ENCODE measurements at regions not wholly inside any gene's neighbourhood (a gene's known extent, or its start where the extent isn't known, plus 50 kb on each side); places are given as distances from the start of the nearest gene placed in this dataset.

GRCh38 chr7:131111081-131111576 lies 216.5 kb upstream of the MKLN1 start:
- Mint-ChIP-seq H3K27me3 (no peaks in the 10 kb centered on the region), H3K4me3 (peak overlapping the region; percentile 85), H3K9me3 (ENCODE audit: insufficient read depth) (no peaks in the 10 kb centered on the region), H3K4me1 (peaks cover 49% of the 10 kb centered on the region), H3K27ac (peak overlapping the region; percentile 89)
- TF ChIP-seq CTCF (IDR thresholded peaks at IDR 0.05): no peak
- H3K36me3 ChIP-seq (replicated peaks in 1 of 2; ENCODE audit: control extremely low read depth in 1 of 2, control insufficient read depth in 1 of 2, extremely low read depth in 1 of 2, insufficient read depth in 2 of 2, low read length in 1 of 2): no peaks in the 10 kb centered on the region
- ChIA-PET CTCF (interaction anchor here (0.7 to 3.6 kb wide), 4 partner anchors 11 to 192 kb away, joined by 3 to 20 read pairs (median 3); no protein-coding TSS in a partner anchor), POLR2A (interaction anchor here (9.3 kb wide), 1 partner anchor 12 kb away, joined by 104 read pairs; no protein-coding TSS in a partner anchor)
- peak overlapping the region; percentile 16 to 58 (median 42) for H3K4me3 ChIP-seq (ENCODE audit: control extremely low read depth in 1 of 5, extremely low read depth in 1 of 5, insufficient read depth in 1 of 5, low read depth in 2 of 5, low read length in 4 of 5)
- no peaks in the 10 kb centered on the region for H3K27me3 ChIP-seq (replicated peaks in 1 of 4; ENCODE audit: control extremely low read depth in 1 of 4, control insufficient read depth in 3 of 4, insufficient read depth in 4 of 4, low read length in 3 of 4)
- peak; percentile 5 for ATAC-seq (ENCODE audit: low read depth)
- no peaks in the 10 kb centered on the region for H3K9me3 ChIP-seq (ENCODE audit: control extremely low read depth in 1 of 3, control insufficient read depth in 2 of 3, insufficient read depth in 1 of 3, low read length in 2 of 3)
- peaks cover 36% of the 10 kb centered on the region for H3K79me2 ChIP-seq (ENCODE audit: control insufficient read depth, insufficient read depth, low read length)
- intact Hi-C loops (cut with micrococcal nuclease): loop anchor here (1.0 kb wide), 1 partner anchor 77 kb away; no protein-coding TSS in a partner anchor
- peak overlapping the region in 1 of 2 donors; percentile 35 for H3K27ac ChIP-seq (ENCODE audit: low read length in 2 of 2)
- H3K4me2 ChIP-seq (replicated peaks; ENCODE audit: low read depth, low read length, poor library complexity, severe bottlenecking): peak overlapping the region; percentile 95
- H3K4me1 ChIP-seq (ENCODE audit: control insufficient read depth in 2 of 2, insufficient read depth in 2 of 2, low read length in 2 of 2): peaks cover 45 to 47% of the 10 kb centered on the region in 2 donors
- no peak overlapping the region for H2AFZ ChIP-seq (ENCODE audit: insufficient read depth, low read depth, low read length, poor library complexity, severe bottlenecking)
- 0% methylated on average over 1 of the region's 6 CpGs for WGBS (ENCODE audit: insufficient coverage)
- peak overlapping the region; percentile 59 for H3K9ac ChIP-seq (ENCODE audit: low read length)
- DNase-seq: peak; percentile 79
- H4K20me1 ChIP-seq (ENCODE audit: control insufficient read depth, insufficient read depth, low read length, poor library complexity, severe bottlenecking): peaks cover 16% of the 10 kb centered on the region

- H3K4me1 Mint-ChIP-seq: peaks cover 49% of the 10 kb centered on the region
- H3K79me2 ChIP-seq (ENCODE audit: control insufficient read depth, insufficient read depth, low read length): peaks cover 29% of the 10 kb centered on the region
- no peaks in the 10 kb centered on the region for H3K9me3 Mint-ChIP-seq (ENCODE audit: insufficient read depth)
- H3K27ac Mint-ChIP-seq: no peak overlapping the region
- H3K4me3 ChIP-seq (ENCODE audit: control extremely low read depth in 1 of 5, extremely low read depth in 1 of 5, insufficient read depth in 1 of 5, low read depth in 2 of 5, low read length in 4 of 5): no peak overlapping the region
- H3K4me1 ChIP-seq (ENCODE audit: control insufficient read depth in 2 of 2, insufficient read depth in 2 of 2, low read length in 2 of 2): peaks cover 45 to 47% of the 10 kb centered on the region in 2 donors
- ATAC-seq (ENCODE audit: low read depth): no peak
- H3K9me3 ChIP-seq (ENCODE audit: control extremely low read depth in 1 of 3, control insufficient read depth in 2 of 3, insufficient read depth in 1 of 3, low read length in 2 of 3): no peaks in the 10 kb centered on the region
- H3K9ac ChIP-seq (ENCODE audit: low read length): peak overlapping the region; percentile 59
- ChIA-PET POLR2A (interaction anchor here (9.3 kb wide), 1 partner anchor 12 kb away, joined by 104 read pairs; no protein-coding TSS in a partner anchor), CTCF (interaction anchor here (1.0 to 1.6 kb wide), 3 partner anchors 12 to 191 kb away, joined by 3 to 13 read pairs (median 3); no protein-coding TSS in a partner anchor)
- H3K4me3 Mint-ChIP-seq: peak overlapping the region; percentile 55
- H3K27ac ChIP-seq (ENCODE audit: low read length in 2 of 2): no peak overlapping the region
- H3K36me3 ChIP-seq (replicated peaks in 1 of 2; ENCODE audit: control extremely low read depth in 1 of 2, control insufficient read depth in 1 of 2, extremely low read depth in 1 of 2, insufficient read depth in 2 of 2, low read length in 1 of 2): no peaks in the 10 kb centered on the region
- no peaks in the 10 kb centered on the region for H3K27me3 Mint-ChIP-seq
- WGBS (ENCODE audit: insufficient coverage): 100% methylated on average over 1 of the region's 3 CpGs
- no peaks in the 10 kb centered on the region for H3K27me3 ChIP-seq (replicated peaks in 1 of 4; ENCODE audit: control extremely low read depth in 1 of 4, control insufficient read depth in 3 of 4, insufficient read depth in 4 of 4, low read length in 3 of 4)
- peaks cover 10% of the 10 kb centered on the region for H4K20me1 ChIP-seq (ENCODE audit: control insufficient read depth, insufficient read depth, low read length, poor library complexity, severe bottlenecking)
- H2AFZ ChIP-seq (ENCODE audit: insufficient read depth, low read depth, low read length, poor library complexity, severe bottlenecking): no peak overlapping the region
- H3K4me2 ChIP-seq (replicated peaks; ENCODE audit: low read depth, low read length, poor library complexity, severe bottlenecking): peak overlapping the region; percentile 10
- TF ChIP-seq CTCF (IDR thresholded peaks at IDR 0.05) (no peak), EZH2 (IDR thresholded peaks at IDR 0.05; ENCODE audit: borderline replicate concordance, insufficient read depth, low read depth, low read length, poor library complexity, severe bottlenecking) (no peak)
- intact Hi-C loops (cut with micrococcal nuclease): loop anchor here (1.0 kb wide), 1 partner anchor 77 kb away; no protein-coding TSS in a partner anchor
- peak; percentile 25 for DNase-seq
These were observed 215.9 kb upstream of the MKLN1 start for GRCh38 chr7:131111792-131112191.

Data from B cell (primary cell).